Erythroblast (primary cell): ENCODE measurements at regions not wholly inside any gene's neighbourhood (a gene's known extent, or its start where the extent isn't known, plus 50 kb on each side); places are given as distances from the start of the nearest gene placed in this dataset.

ENCODE experiments used
- GATA1 ChIP-seq: IDR thresholded peaks from 2 replicates; pipeline ENCODE4 v1.6.1; 2011; ENCODE audit warnings: low read depth, mild to moderate bottlenecking, control low read depth, low read length, moderate library complexity
- POLR2A ChIP-seq: IDR thresholded peaks from 2 replicates; pipeline ENCODE4 v1.6.1; 2011; ENCODE audit warnings: mild to moderate bottlenecking, low read length

DNA sequence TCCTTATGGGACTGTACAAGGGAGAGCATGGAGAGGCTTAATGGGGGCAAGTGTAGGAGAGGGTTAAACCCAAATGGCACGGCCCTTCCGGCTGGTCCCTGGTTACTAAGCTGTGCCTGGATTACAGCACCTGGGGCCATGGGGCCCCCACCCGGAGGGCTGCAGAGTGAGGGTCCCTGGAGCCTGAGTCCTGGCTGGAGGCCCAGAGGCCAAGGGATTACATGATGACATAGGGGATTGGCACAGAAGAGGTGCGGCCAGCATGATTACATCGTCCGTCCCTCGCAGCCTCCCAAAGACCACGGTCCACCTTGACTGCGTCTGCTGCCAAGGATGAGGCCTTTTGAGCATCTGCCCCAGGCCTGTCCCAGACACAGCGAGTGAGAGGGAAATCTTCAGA lies 149.4 kb downstream of the URI1 start:
- TF ChIP-seq POLR2A (no peak), GATA1 (no peak)
